ENCODE measurements at regions not wholly inside any gene's neighbourhood (a gene's known extent, or its start where the extent isn't known, plus 50 kb on each side); places are given as distances from the start of the nearest gene placed in this dataset. TPM values are rescaled to one million over a fixed set of nuclear protein-coding genes. Genes with fewer than 3 reads are reported as not detected.

DNA sequence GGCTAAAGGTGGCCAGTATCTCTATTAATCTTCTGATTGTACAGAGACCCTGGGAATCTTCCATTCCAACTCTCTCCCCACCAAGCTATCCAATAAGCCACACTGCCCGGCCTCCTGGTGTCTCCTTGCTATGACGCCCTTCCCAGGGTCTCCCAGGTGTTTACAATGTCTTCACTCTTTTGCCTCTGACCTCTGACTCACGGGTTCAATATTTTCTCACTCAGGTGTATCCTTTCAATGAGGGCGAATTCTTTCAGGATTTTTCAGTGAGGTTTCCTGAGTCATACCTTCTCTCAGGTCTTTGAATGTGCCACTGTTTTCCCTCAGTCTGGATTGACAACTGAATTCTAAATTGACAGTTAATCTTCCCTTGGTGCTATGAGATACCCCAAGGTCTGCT, 53.7 kb upstream of the IRX4 start:
- intact Hi-C loops (cut with DNase I) = no loop called here
- no peaks in the 10 kb centered on the region for H3K27me3 ChIP-seq
- 72 to 79% methylated on average over 4 of the region's 4 CpGs for WGBS, 2 donors
- no peak for TF ChIP-seq POLR2A (IDR thresholded peaks at IDR 0.05)
- TF ChIP-seq, protein P1, sequence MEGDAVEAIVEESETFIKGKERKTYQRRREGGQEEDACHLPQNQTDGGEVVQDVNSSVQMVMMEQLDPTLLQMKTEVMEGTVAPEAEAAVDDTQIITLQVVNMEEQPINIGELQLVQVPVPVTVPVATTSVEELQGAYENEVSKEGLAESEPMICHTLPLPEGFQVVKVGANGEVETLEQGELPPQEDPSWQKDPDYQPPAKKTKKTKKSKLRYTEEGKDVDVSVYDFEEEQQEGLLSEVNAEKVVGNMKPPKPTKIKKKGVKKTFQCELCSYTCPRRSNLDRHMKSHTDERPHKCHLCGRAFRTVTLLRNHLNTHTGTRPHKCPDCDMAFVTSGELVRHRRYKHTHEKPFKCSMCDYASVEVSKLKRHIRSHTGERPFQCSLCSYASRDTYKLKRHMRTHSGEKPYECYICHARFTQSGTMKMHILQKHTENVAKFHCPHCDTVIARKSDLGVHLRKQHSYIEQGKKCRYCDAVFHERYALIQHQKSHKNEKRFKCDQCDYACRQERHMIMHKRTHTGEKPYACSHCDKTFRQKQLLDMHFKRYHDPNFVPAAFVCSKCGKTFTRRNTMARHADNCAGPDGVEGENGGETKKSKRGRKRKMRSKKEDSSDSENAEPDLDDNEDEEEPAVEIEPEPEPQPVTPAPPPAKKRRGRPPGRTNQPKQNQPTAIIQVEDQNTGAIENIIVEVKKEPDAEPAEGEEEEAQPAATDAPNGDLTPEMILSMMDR (IDR thresholded peaks at IDR 0.05) = no peak
- H3K27ac ChIP-seq = no peak overlapping the region
- no peaks in the 10 kb centered on the region for H3K36me3 ChIP-seq (replicated peaks in 1 of 2; ENCODE audit: insufficient read depth in 1 of 2, low read depth in 2 of 2)
- ATAC-seq (no peak), DNase-seq (no peak)
- no peaks in the 10 kb centered on the region for H3K9me3 ChIP-seq
- no peak overlapping the region for H3K4me3 ChIP-seq
- H3K4me1 ChIP-seq = no peaks in the 10 kb centered on the region

DNA sequence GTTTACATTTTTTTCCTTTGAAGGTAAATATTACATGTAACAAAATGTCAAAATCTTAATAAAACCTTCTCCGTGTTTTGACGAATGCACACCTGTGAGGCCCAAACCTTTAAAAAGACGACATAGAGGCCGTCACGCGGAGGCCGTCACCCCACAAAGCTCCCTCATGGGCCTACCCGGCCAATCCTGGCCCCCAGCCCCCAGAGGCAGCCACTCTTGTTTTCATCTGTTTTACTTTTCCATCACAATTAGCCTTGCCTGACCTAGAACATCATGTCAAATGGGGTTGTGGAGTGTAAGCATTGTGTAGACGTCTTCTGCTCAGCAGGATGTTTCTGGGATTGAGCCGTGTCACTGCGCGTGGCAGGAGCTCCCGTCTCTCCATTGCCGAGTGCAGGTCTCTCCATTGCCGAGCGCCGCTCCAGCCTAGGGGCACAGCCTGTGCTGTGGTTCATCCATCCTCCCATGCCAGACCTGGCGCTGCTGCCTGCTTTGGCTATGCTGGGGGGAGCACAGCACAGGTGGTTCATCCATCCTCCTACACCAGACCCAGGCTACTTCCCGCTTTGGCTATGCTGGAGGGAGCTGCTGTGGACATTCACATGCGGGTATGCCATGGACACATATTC, 52.2 kb upstream of the IRX4 start:
- intact Hi-C loops (cut with DNase I) = no loop called here
- DNase-seq = no peak
- no peak for ATAC-seq
- H3K4me3 ChIP-seq = no peak overlapping the region
- WGBS, 2 donors = 84 to 85% methylated on average over 18 to 20 of the region's 20 CpGs
- H3K4me1 ChIP-seq = peaks cover 8% of the 10 kb centered on the region
- TF ChIP-seq, protein P1 (IDR thresholded peaks at IDR 0.05) = no peak
- TF ChIP-seq POLR2A (IDR thresholded peaks at IDR 0.05) = no peak
- H3K27ac ChIP-seq = no peak overlapping the region
- no peaks in the 10 kb centered on the region for H3K27me3 ChIP-seq
- no peaks in the 10 kb centered on the region for H3K9me3 ChIP-seq
- H3K36me3 ChIP-seq (replicated peaks in 1 of 2; ENCODE audit: insufficient read depth in 1 of 2, low read depth in 2 of 2) = no peaks in the 10 kb centered on the region

DNA sequence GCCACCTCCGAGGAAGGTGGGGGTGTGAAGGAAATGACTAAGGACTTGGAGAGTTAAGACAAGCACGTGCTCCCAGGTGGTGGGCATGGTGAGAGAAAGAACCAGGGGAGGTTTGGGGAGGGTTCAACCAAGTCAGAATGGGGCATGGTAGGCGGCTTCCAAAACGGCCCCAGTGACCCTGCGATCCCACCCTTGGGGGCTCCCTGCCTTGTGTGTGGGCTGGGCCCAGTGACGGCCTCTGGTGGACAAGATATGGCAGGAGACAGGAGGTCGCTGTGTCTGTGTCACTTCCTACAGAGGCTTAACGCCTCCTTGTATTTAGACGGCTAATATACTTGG, 51.3 kb upstream of the IRX4 start:
- no peaks in the 10 kb centered on the region for H3K27me3 ChIP-seq
- H3K27ac ChIP-seq = no peak overlapping the region
- 86 to 91% methylated on average over 9 of the region's 9 CpGs for WGBS, 2 donors
- DNase-seq (no peak), ATAC-seq (no peak)
- intact Hi-C loops (cut with DNase I) = no loop called here
- peaks cover 8% of the 10 kb centered on the region for H3K4me1 ChIP-seq
- TF ChIP-seq, protein P1 (IDR thresholded peaks at IDR 0.05) = no peak
- H3K36me3 ChIP-seq (replicated peaks in 1 of 2; ENCODE audit: insufficient read depth in 1 of 2, low read depth in 2 of 2) = no peaks in the 10 kb centered on the region
- no peak overlapping the region for H3K4me3 ChIP-seq
- H3K9me3 ChIP-seq = no peaks in the 10 kb centered on the region

DNA sequence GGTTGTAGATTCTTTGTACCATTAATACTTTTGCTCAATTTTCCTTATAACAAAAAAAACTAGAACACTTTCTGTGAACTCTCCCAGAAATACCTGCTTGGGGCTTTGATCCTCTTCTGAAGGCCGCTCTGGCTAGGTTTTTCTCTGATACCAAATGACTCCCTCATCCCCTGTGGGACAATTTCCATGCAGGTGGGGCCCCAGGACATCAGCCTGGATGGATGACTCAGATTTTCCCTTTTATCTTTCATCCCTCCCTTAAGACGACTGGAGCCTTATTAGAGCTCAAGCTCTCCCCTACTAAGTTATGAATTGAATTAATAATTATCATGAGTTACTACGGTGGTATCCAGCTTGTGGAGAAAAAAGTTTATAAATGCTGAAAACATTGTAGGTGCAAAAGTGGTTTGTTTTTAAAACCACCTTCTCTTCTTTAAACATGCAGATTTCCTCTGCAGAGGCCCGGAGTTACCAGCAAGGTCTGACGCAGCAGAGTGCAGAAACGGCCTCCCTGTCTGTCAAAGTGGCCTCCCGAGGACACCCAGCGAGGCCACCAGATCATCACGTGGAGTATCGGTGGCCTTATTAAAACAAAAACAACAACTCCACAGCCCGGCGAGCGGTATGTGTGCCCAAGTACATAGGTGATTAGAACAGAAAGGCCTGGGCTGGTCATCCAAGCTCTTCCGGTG, 50.8 kb upstream of the IRX4 start:
- 91% methylated on average over 14 of the region's 14 CpGs for WGBS, 2 donors
- Histone ChIP-seq H3K4me1 (peaks cover 8% of the 10 kb centered on the region), H3K27ac (no peak overlapping the region), H3K4me3 (no peak overlapping the region), H3K27me3 (no peaks in the 10 kb centered on the region), H3K9me3 (no peaks in the 10 kb centered on the region), H3K36me3 (replicated peaks in 1 of 2; ENCODE audit: insufficient read depth in 1 of 2, low read depth in 2 of 2) (no peaks in the 10 kb centered on the region)
- no peak for TF ChIP-seq POLR2A (IDR thresholded peaks at IDR 0.05)
- TF ChIP-seq, protein P1 (IDR thresholded peaks at IDR 0.05) = no peak
- no peak for ATAC-seq
- DNase-seq = no peak
- intact Hi-C loops (cut with DNase I) = no loop called here

Small RNAs in the stretch of these regions (small RNA-seq; reads per million reads assigned to genes)
- not detected for gene AC092266.1
- not detected for gene RF00019

All from body of pancreas (tissue), 4 donors.